ENCODE measurements at regions not wholly inside any gene's neighbourhood (a gene's known extent, or its start where the extent isn't known, plus 50 kb on each side); places are given as distances from the start of the nearest gene placed in this dataset.

DNA sequence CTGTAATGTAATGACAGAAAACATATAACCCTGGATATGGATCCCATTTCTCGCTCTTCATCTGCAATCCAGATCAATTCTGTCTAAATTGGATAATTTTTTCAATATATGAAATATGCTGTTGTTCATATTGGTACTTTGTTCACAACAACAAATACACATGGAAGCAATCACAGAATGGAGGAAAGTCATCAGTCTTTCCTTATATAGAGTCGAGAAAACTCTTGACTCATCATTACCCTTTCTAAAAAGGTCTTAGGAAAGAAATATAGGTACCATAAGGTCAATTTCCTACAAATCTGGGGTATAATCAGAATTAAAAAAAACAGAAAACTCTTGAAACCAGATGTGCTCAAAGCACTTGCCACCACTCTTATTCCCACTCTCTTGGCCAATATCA lies 677.6 kb upstream of the ID4 start:
- no peak for TF ChIP-seq TEAD4 (IDR thresholded peaks at IDR 0.05)
- TF ChIP-seq, protein P1, sequence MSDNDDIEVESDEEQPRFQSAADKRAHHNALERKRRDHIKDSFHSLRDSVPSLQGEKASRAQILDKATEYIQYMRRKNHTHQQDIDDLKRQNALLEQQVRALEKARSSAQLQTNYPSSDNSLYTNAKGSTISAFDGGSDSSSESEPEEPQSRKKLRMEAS (IDR thresholded peaks at IDR 0.05) = no peak
- TF ChIP-seq EGR1 (IDR thresholded peaks at IDR 0.05) = no peak
- TF ChIP-seq TAF1 (IDR thresholded peaks at IDR 0.05; ENCODE audit: low read depth) = no peak
- TF ChIP-seq NFIC (IDR thresholded peaks at IDR 0.05) = no peak
- TF ChIP-seq, protein P2, sequence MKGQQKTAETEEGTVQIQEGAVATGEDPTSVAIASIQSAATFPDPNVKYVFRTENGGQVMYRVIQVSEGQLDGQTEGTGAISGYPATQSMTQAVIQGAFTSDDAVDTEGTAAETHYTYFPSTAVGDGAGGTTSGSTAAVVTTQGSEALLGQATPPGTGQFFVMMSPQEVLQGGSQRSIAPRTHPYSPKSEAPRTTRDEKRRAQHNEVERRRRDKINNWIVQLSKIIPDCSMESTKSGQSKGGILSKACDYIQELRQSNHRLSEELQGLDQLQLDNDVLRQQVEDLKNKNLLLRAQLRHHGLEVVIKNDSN (IDR thresholded peaks at IDR 0.05) = no peak
- no peak for TF ChIP-seq FOXM1 (IDR thresholded peaks at IDR 0.05; ENCODE audit: borderline replicate concordance, low read depth)

DNA sequence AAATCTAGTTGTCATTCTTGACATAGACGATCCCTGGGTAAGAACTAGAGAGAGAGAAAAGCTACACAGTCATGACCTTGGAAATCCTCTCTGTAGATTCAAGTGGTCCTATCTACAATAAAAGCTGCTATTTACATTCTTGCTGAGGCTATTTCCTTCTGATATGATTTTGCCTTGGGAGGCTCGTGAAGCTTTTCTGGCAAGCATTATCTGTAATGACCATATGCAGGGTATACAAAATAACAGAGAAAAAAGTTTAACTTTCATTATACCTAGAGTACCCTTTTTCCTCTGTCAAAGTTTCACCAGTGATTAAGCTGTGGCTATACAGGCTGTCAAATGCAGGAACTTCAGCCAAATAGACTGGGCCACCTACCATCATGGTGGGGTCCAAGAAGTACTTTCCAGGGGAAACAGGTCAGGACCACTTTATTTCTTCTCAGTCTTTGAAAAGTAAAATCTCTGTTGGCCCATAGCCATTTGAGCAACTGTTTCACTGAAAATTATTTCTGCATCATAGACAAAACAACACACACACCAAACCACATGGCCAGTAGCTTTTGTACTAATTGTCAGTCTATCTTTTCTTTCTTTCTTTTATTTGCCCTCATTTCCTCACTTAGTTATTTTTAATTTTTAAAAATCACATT lies 677.0 kb upstream of the ID4 start:
- TF ChIP-seq CEBPB (IDR thresholded peaks at IDR 0.05) (no peak), ZBTB7A (IDR thresholded peaks at IDR 0.05; ENCODE audit: low read depth) (no peak), EGR1 (IDR thresholded peaks at IDR 0.05) (no peak), FOXM1 (IDR thresholded peaks at IDR 0.05; ENCODE audit: borderline replicate concordance, low read depth) (no peak), TCF12 (IDR thresholded peaks at IDR 0.05; ENCODE audit: low read depth) (no peak), YY1 (IDR thresholded peaks at IDR 0.05; ENCODE audit: low read depth) (no peak), EP300 (IDR thresholded peaks at IDR 0.05; ENCODE audit: borderline replicate concordance) (no peak), RAD21 (IDR thresholded peaks at IDR 0.05; ENCODE audit: low read depth) (no peak)
- TF ChIP-seq, protein P3, sequence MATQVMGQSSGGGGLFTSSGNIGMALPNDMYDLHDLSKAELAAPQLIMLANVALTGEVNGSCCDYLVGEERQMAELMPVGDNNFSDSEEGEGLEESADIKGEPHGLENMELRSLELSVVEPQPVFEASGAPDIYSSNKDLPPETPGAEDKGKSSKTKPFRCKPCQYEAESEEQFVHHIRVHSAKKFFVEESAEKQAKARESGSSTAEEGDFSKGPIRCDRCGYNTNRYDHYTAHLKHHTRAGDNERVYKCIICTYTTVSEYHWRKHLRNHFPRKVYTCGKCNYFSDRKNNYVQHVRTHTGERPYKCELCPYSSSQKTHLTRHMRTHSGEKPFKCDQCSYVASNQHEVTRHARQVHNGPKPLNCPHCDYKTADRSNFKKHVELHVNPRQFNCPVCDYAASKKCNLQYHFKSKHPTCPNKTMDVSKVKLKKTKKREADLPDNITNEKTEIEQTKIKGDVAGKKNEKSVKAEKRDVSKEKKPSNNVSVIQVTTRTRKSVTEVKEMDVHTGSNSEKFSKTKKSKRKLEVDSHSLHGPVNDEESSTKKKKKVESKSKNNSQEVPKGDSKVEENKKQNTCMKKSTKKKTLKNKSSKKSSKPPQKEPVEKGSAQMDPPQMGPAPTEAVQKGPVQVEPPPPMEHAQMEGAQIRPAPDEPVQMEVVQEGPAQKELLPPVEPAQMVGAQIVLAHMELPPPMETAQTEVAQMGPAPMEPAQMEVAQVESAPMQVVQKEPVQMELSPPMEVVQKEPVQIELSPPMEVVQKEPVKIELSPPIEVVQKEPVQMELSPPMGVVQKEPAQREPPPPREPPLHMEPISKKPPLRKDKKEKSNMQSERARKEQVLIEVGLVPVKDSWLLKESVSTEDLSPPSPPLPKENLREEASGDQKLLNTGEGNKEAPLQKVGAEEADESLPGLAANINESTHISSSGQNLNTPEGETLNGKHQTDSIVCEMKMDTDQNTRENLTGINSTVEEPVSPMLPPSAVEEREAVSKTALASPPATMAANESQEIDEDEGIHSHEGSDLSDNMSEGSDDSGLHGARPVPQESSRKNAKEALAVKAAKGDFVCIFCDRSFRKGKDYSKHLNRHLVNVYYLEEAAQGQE (IDR thresholded peaks at IDR 0.05; ENCODE audit: low read depth) = no peak
- TF ChIP-seq, protein P1 (IDR thresholded peaks at IDR 0.05) = no peak

DNA sequence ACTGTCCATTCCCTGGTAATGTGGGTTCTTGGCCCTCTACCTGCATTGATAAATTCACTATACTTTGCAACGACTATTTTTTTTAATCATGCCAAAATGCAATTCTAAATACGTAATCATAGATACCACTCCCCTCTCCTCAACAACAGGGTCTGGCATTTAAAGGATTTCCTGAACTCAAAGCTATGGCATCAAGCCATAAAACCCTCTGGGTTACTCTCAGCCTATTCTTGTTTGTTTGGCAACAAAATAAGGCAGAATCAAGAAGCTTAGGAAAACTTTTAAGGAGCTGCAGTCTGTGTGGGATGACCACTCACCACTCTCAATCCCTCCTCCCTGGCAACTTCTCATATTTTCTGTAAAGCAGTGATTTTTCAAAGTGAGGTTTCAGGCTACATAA lies 669.9 kb upstream of the ID4 start:
- TF ChIP-seq YY1 (IDR thresholded peaks at IDR 0.05; ENCODE audit: low read depth) (no peak), NFIC (IDR thresholded peaks at IDR 0.05) (no peak)

DNA sequence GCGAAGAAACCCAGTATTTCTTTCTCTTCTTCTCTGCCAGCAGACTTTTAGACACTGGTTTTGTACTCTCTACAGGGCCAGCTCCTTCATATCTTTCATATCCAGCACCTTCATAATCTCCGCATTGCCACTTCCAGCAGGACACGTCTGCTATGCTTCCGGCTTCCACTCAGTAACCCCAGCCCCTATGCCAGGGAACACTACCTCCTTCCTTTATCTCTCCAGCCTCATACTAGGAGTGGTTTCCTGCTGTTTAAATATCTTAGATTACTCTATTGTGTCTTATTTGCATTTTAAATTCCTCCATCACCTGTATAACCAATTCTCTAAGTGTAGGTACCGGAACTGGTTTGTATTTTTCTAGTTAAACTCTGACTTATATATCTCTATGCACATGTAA lies 667.8 kb upstream of the ID4 start:
- TF ChIP-seq TEAD4 (IDR thresholded peaks at IDR 0.05) (no peak), CEBPB (IDR thresholded peaks at IDR 0.05) (no peak), NFIC (IDR thresholded peaks at IDR 0.05) (no peak), EP300 (IDR thresholded peaks at IDR 0.05; ENCODE audit: borderline replicate concordance) (no peak)

DNA sequence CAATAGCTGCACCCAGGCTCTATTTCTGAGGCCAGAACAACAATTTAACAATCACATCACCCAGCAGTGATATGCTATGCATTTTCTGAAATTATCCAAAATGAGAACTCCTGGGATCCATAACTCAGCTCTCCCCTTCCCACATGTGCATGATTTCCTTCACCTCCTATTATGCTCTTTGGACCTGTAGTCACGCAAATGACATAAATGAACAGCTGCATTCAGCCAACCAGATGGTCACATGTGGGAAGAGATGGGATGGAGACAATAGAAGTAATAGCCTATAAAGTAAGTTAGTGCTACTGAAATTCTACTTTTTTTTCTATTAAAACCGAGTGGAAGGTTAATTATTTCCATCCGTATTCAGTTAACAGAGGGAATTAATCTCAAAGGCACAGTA lies 662.1 kb upstream of the ID4 start:
- TF ChIP-seq CEBPB (IDR thresholded peaks at IDR 0.05) = no peak
- TF ChIP-seq YY1 (IDR thresholded peaks at IDR 0.05; ENCODE audit: low read depth) = no peak
- TF ChIP-seq, protein P1 (IDR thresholded peaks at IDR 0.05) = no peak
- no peak for TF ChIP-seq EGR1 (IDR thresholded peaks at IDR 0.05)
- TF ChIP-seq RAD21 (IDR thresholded peaks at IDR 0.05; ENCODE audit: low read depth) = no peak
- TF ChIP-seq, protein P2 (IDR thresholded peaks at IDR 0.05) = no peak
- TF ChIP-seq FOXM1 (IDR thresholded peaks at IDR 0.05; ENCODE audit: borderline replicate concordance, low read depth) = no peak
- no peak for TF ChIP-seq TEAD4 (IDR thresholded peaks at IDR 0.05)
- no peak for TF ChIP-seq NFIC (IDR thresholded peaks at IDR 0.05)
- no peak for TF ChIP-seq TCF12 (IDR thresholded peaks at IDR 0.05; ENCODE audit: low read depth)
- TF ChIP-seq EP300 (IDR thresholded peaks at IDR 0.05; ENCODE audit: borderline replicate concordance) = no peak
- no peak for TF ChIP-seq CREB1 (IDR thresholded peaks at IDR 0.05; ENCODE audit: low read depth)
- TF ChIP-seq ZBTB7A (IDR thresholded peaks at IDR 0.05; ENCODE audit: low read depth) = no peak
- TF ChIP-seq TAF1 (IDR thresholded peaks at IDR 0.05; ENCODE audit: low read depth) = no peak
- TF ChIP-seq, protein P3 (IDR thresholded peaks at IDR 0.05; ENCODE audit: low read depth) = no peak

DNA sequence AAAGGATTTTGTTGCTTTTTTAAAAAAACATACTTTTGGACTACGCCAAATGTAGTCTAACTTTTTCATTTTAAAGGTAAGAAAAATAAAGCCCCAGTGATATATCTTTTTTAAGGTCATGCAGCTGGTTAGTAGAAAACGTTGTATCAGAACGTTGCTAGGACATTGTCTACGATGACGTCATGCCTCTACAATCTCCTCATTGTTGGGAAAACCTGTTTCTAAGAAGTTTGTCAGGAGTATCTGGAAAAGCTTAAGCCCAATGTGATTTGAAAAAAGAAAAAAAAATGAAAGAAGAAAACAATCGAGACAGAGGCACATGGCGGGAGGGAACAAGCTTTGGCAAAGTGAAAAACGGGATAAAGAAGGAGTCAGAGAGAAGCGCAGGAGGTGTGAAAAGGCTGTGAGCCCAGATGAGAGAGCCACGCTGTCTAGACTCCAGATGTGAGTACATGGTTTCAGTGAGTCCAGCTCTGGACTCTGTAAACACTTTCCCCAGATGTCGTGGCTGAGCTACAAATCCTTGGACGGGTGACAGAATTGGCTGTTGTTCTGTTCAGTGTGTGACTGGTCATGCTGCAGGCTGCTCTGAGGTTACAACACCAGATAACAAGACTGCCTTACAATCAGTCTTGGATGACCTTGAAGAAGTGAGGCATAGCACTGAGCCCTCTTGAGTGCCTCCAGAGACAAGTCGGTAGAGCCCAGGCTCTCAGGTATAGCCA lies 656.7 kb upstream of the ID4 start:
- no peak for TF ChIP-seq ZBTB7A (IDR thresholded peaks at IDR 0.05; ENCODE audit: low read depth)
- TF ChIP-seq CREB1 (IDR thresholded peaks at IDR 0.05; ENCODE audit: low read depth) = no peak
- TF ChIP-seq TCF12 (IDR thresholded peaks at IDR 0.05; ENCODE audit: low read depth) = no peak
- no peak for TF ChIP-seq EGR1 (IDR thresholded peaks at IDR 0.05)
- no peak for TF ChIP-seq TAF1 (IDR thresholded peaks at IDR 0.05; ENCODE audit: low read depth)
- TF ChIP-seq YY1 (IDR thresholded peaks at IDR 0.05; ENCODE audit: low read depth) = no peak
- TF ChIP-seq, protein P3 (IDR thresholded peaks at IDR 0.05; ENCODE audit: low read depth) = no peak
- TF ChIP-seq CEBPB (IDR thresholded peaks at IDR 0.05) = no peak
- TF ChIP-seq, protein P1 (IDR thresholded peaks at IDR 0.05) = no peak
- TF ChIP-seq TEAD4 (IDR thresholded peaks at IDR 0.05) = no peak
- TF ChIP-seq NFIC (IDR thresholded peaks at IDR 0.05) = no peak
- TF ChIP-seq RAD21 (IDR thresholded peaks at IDR 0.05; ENCODE audit: low read depth) = no peak
- TF ChIP-seq, protein P2 (IDR thresholded peaks at IDR 0.05) = no peak
- TF ChIP-seq EP300 (IDR thresholded peaks at IDR 0.05; ENCODE audit: borderline replicate concordance) = no peak
- TF ChIP-seq FOXM1 (IDR thresholded peaks at IDR 0.05; ENCODE audit: borderline replicate concordance, low read depth) = no peak
